ENCODE measurements at regions not wholly inside any gene's neighbourhood (a gene's known extent, or its start where the extent isn't known, plus 50 kb on each side); places are given as distances from the start of the nearest gene placed in this dataset.

DNA sequence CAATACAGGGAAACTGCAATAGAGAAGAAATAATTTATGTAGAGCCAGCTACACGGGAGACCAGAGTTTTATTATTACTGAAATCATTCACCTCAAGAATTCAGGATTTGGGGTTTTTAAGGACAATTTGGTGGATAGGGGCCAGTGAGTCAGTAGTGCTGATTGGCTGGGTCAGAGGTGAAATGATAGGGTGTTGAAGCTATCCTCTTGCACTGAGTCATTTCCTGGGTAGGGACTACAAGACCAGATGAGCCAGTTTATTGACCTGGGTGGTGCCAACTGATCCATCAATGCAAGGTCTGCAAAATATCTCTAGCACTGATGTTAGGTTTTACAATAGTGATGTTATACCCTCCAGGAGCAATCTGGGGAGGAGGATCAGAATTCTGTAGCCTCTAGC lies 486.3 kb downstream of the LRIG3 start:
- no peak overlapping the region for H3K4me3 ChIP-seq (ENCODE audit: insufficient read length, low read depth)
- no peaks in the 10 kb centered on the region for H3K36me3 ChIP-seq (ENCODE audit: insufficient read depth, insufficient read length, low read length)
- no peak for TF ChIP-seq ZNF274 (IDR thresholded peaks at IDR 0.05; ENCODE audit: low read depth, low read length)
- no peak for TF ChIP-seq YY1 (IDR thresholded peaks at IDR 0.05; ENCODE audit: insufficient read depth, insufficient read length)
- no peak for TF ChIP-seq SUZ12 (IDR thresholded peaks at IDR 0.05; ENCODE audit: extremely low read depth, insufficient read depth, insufficient read length)
- 0 out of 2 replicates have a peak, but pooled peaks cover 4% of the 10 kb centered on the region for H3K9me3 ChIP-seq (ENCODE audit: insufficient read depth, low read length)
- no peaks in the 10 kb centered on the region for H3K4me1 ChIP-seq (ENCODE audit: insufficient read depth, insufficient read length)
- H3K9ac ChIP-seq (ENCODE audit: insufficient read length, low read depth): no peak overlapping the region
- no peak for DNase-seq (ENCODE audit: low read depth, low spot score)
- H3K27me3 ChIP-seq (ENCODE audit: insufficient read depth, insufficient read length): no peaks in the 10 kb centered on the region

DNA sequence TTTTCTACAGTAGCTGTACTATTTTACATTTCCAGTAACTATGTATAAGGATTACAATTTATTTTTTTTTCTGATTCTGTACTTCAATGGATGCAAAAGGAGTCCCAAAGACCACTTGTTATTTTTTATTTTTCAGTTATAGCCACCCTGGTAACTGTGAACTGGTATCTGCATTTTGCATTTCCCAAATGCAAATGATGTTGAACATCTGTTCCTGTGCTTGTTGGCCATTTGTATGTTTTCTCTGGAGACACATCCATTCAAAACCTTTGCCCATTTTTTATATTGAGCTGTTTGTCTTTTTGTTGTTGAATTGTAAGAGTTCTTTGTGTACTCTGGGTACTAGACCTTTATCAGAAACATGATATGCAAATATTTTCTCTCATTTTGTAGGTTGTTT lies 485.6 kb downstream of the LRIG3 start:
- Histone ChIP-seq H3K9me3 (ENCODE audit: insufficient read depth, low read length) (0 out of 2 replicates have a peak, but pooled peaks cover 4% of the 10 kb centered on the region), H3K4me1 (ENCODE audit: insufficient read depth, insufficient read length) (no peaks in the 10 kb centered on the region), H3K4me3 (ENCODE audit: insufficient read length, low read depth) (no peak overlapping the region), H3K27me3 (ENCODE audit: insufficient read depth, insufficient read length) (no peaks in the 10 kb centered on the region), H3K9ac (ENCODE audit: insufficient read length, low read depth) (no peak overlapping the region), H3K36me3 (ENCODE audit: insufficient read depth, insufficient read length, low read length) (no peaks in the 10 kb centered on the region)
- no peak for TF ChIP-seq ZNF274 (IDR thresholded peaks at IDR 0.05; ENCODE audit: low read depth, low read length)
- no peak for TF ChIP-seq YY1 (IDR thresholded peaks at IDR 0.05; ENCODE audit: insufficient read depth, insufficient read length)
- TF ChIP-seq SUZ12 (IDR thresholded peaks at IDR 0.05; ENCODE audit: extremely low read depth, insufficient read depth, insufficient read length): no peak
- DNase-seq (ENCODE audit: low read depth, low spot score): no peak

DNA sequence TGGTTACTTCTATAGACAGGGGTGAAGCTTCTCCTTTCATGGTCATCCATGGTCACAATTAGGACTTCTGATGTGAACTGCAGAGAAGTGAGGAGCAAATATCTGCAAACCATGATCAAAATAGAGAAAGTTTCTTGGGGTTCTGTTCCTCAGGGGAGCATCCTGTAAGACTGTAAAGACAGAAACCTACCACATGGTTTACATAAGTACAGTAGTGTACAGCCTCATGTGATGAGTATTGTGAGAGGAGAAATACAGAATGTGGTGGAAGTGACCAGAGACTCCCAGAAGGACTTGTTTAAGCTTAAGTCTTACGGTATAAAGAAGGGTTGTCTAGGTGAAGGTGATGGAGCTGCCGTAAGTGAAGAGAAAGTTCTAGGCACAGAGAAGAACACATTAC lies 484.7 kb downstream of the LRIG3 start:
- Histone ChIP-seq H3K4me1 (ENCODE audit: insufficient read depth, insufficient read length) (no peaks in the 10 kb centered on the region), H3K36me3 (ENCODE audit: insufficient read depth, insufficient read length, low read length) (no peaks in the 10 kb centered on the region), H3K4me3 (ENCODE audit: insufficient read length, low read depth) (no peak overlapping the region), H3K9ac (ENCODE audit: insufficient read length, low read depth) (no peak overlapping the region), H3K9me3 (ENCODE audit: insufficient read depth, low read length) (0 out of 2 replicates have a peak, but pooled peaks cover 4% of the 10 kb centered on the region), H3K27me3 (ENCODE audit: insufficient read depth, insufficient read length) (no peaks in the 10 kb centered on the region)
- DNase-seq (ENCODE audit: low read depth, low spot score): no peak
- no peak for TF ChIP-seq SUZ12 (IDR thresholded peaks at IDR 0.05; ENCODE audit: extremely low read depth, insufficient read depth, insufficient read length)
- TF ChIP-seq YY1 (IDR thresholded peaks at IDR 0.05; ENCODE audit: insufficient read depth, insufficient read length): no peak
- no peak for TF ChIP-seq ZNF274 (IDR thresholded peaks at IDR 0.05; ENCODE audit: low read depth, low read length)

DNA sequence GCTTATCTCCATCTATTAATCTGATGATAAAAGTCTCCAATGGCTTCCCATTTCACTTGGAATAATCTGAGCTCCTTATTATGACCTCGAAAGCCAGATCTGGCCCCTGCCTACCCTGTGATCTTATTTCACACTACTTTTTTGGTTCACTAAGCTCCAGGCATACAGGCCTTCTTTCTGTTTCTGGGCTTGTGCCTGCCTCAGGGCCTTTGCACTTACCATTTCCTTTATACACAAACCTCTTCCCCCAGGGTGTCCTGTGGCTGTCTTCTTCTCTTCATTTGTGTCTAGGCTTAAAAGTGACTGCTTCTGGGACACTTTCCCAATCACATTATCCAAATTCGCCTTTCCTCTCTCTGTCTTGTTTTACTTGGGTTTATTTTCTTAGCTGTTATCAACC lies 478.8 kb downstream of the LRIG3 start:
- Histone ChIP-seq H3K36me3 (ENCODE audit: insufficient read depth, insufficient read length, low read length) (no peaks in the 10 kb centered on the region), H3K9ac (ENCODE audit: insufficient read length, low read depth) (no peak overlapping the region), H3K4me1 (ENCODE audit: insufficient read depth, insufficient read length) (no peaks in the 10 kb centered on the region), H3K9me3 (ENCODE audit: insufficient read depth, low read length) (no peaks in the 10 kb centered on the region), H3K27me3 (ENCODE audit: insufficient read depth, insufficient read length) (no peaks in the 10 kb centered on the region), H3K4me3 (ENCODE audit: insufficient read length, low read depth) (no peak overlapping the region)
- no peak for TF ChIP-seq ZNF274 (IDR thresholded peaks at IDR 0.05; ENCODE audit: low read depth, low read length)
- TF ChIP-seq YY1 (IDR thresholded peaks at IDR 0.05; ENCODE audit: insufficient read depth, insufficient read length): no peak
- TF ChIP-seq SUZ12 (IDR thresholded peaks at IDR 0.05; ENCODE audit: extremely low read depth, insufficient read depth, insufficient read length): no peak
- no peak for DNase-seq (ENCODE audit: low read depth, low spot score)

DNA sequence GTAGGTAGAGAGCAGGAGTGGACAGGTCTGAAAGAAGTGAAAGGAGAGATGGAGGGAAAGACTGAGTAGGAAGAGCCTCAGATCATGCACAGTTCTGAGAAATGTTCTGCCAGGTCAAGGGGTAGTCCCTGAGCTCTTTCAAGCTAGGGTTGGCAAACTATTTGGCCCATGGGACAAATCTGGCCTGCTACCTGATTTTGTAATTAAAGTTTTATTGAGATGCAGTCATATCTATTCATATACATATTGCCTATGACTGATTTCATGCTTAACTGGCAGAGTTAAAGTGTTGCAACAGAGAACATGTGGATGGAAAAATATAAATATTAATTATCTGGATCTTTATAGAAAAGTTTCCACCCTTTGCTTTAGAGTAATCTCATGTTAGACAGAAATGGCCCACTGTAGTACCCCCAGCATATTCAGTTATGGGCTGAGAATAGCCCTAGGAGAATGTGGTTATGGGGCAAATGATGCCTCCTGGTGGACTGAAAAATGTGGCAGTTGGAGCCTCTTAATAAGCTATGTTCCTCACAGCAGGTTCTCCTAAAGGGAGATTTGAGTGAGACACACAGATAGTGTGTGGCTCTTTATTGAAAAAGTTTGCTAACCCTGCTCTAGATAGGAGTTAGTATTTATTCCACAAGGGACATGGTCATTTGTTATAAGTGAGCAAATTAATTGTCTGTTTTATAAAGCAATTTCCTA lies 476.9 kb downstream of the LRIG3 start:
- no peak for DNase-seq (ENCODE audit: low read depth, low spot score)
- Histone ChIP-seq H3K4me1 (ENCODE audit: insufficient read depth, insufficient read length) (no peaks in the 10 kb centered on the region), H3K9me3 (ENCODE audit: insufficient read depth, low read length) (no peaks in the 10 kb centered on the region), H3K27me3 (ENCODE audit: insufficient read depth, insufficient read length) (no peaks in the 10 kb centered on the region), H3K4me3 (ENCODE audit: insufficient read length, low read depth) (no peak overlapping the region), H3K9ac (ENCODE audit: insufficient read length, low read depth) (no peak overlapping the region), H3K36me3 (ENCODE audit: insufficient read depth, insufficient read length, low read length) (no peaks in the 10 kb centered on the region)
- no peak for TF ChIP-seq YY1 (IDR thresholded peaks at IDR 0.05; ENCODE audit: insufficient read depth, insufficient read length)

DNA sequence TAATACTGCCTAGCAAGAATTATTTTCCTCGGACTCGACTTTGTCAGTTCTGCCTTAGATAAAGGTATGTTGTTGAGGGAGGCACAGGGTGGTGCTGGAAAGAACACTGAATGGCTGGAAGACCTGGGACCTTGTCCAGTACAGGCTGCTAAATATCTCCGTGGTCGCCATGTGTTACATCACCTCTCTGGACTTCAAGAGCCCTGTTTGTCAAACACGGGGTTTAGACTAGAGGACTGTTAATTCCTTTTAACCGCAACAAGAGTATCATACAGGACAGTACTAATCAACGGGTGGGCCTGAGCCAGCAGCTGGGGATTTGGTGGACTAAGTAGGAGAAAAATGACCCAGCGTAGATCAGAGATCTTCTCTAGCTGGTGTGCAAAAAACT lies 476.3 kb downstream of the LRIG3 start:
- no peak for DNase-seq (ENCODE audit: low read depth, low spot score)
- no peak overlapping the region for H3K4me3 ChIP-seq (ENCODE audit: insufficient read length, low read depth)
- TF ChIP-seq YY1 (IDR thresholded peaks at IDR 0.05; ENCODE audit: insufficient read depth, insufficient read length): no peak
- TF ChIP-seq ZNF274 (IDR thresholded peaks at IDR 0.05; ENCODE audit: low read depth, low read length): no peak
- no peak for TF ChIP-seq SUZ12 (IDR thresholded peaks at IDR 0.05; ENCODE audit: extremely low read depth, insufficient read depth, insufficient read length)
- no peaks in the 10 kb centered on the region for H3K36me3 ChIP-seq (ENCODE audit: insufficient read depth, insufficient read length, low read length)
- no peaks in the 10 kb centered on the region for H3K4me1 ChIP-seq (ENCODE audit: insufficient read depth, insufficient read length)
- H3K9me3 ChIP-seq (ENCODE audit: insufficient read depth, low read length): no peaks in the 10 kb centered on the region
- no peaks in the 10 kb centered on the region for H3K27me3 ChIP-seq (ENCODE audit: insufficient read depth, insufficient read length)
- no peak overlapping the region for H3K9ac ChIP-seq (ENCODE audit: insufficient read length, low read depth)

DNA sequence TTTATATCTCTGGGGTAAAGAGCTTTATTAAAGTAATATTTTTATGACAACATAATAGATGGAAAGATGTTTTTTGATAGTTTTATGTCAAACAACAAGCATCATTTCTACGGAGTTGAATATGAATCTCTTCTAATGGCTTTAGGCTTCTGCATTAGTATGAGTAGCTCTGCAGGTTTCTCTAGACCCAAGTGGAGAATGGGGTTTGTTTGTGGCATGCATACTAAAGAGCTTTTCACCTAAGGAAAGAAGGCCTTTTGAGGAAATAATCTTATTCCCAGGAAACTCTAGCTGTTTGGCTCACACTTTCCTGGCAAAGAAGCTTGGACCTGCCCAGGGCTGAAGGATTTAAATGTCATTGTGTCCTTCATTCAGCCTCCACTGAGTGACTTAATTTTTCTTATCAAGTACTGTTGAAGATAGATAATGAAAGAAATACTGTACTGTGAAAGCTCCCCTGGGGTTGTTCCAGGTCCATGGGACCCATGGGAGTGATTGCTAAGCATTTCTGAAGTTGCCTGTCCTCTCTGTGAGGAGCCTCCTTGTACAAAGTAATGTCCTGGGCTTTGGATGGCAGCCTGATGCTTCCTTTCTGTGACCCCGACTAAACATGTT lies 469.3 kb downstream of the LRIG3 start:
- H3K36me3 ChIP-seq (ENCODE audit: insufficient read depth, insufficient read length, low read length): no peaks in the 10 kb centered on the region
- TF ChIP-seq SUZ12 (IDR thresholded peaks at IDR 0.05; ENCODE audit: extremely low read depth, insufficient read depth, insufficient read length): no peak
- no peak for TF ChIP-seq ZNF274 (IDR thresholded peaks at IDR 0.05; ENCODE audit: low read depth, low read length)
- no peak for TF ChIP-seq YY1 (IDR thresholded peaks at IDR 0.05; ENCODE audit: insufficient read depth, insufficient read length)
- DNase-seq (ENCODE audit: low read depth, low spot score): no peak
- H3K9me3 ChIP-seq (ENCODE audit: insufficient read depth, low read length): no peaks in the 10 kb centered on the region
- no peak overlapping the region for H3K9ac ChIP-seq (ENCODE audit: insufficient read length, low read depth)
- no peaks in the 10 kb centered on the region for H3K27me3 ChIP-seq (ENCODE audit: insufficient read depth, insufficient read length)
- peaks cover 4% of the 10 kb centered on the region for H3K4me1 ChIP-seq (ENCODE audit: insufficient read depth, insufficient read length)
- no peak overlapping the region for H3K4me3 ChIP-seq (ENCODE audit: insufficient read length, low read depth)
